ENCODE measurements at regions not wholly inside any gene's neighbourhood (a gene's known extent, or its start where the extent isn't known, plus 50 kb on each side); places are given as distances from the start of the nearest gene placed in this dataset.
A peak's percentile ranks its signal among the peaks of the same experiment; 100 is the strongest.

DNA sequence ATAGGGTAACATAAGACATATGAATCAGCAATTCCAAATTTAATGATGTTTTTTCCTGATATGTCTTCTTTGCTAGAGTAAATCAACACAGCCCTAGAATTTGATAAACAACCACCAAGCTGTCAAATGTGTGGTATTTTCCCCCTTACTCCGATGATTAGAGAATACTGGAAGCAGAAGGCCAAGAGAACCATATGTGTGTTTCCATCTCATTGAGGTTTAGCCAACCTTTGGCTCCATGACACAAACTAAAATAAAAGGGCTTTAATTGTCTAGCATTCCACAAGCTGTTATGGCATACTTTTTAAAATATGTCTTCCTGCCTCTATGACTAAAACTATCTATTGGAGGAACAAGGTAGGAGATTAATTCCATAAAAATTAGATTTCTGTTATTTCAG, 1222.4 kb upstream of the AGA start:
- H3K4ac ChIP-seq (ENCODE audit: low read depth in 1 of 2, low read length in 2 of 2): no peak overlapping the region
- no peak overlapping the region for H2BK5ac ChIP-seq (ENCODE audit: low read depth, low read length, poor library complexity, severe bottlenecking)
- no peak overlapping the region for H4K8ac ChIP-seq (ENCODE audit: low read length)
- H3K9me3 ChIP-seq (ENCODE audit: control insufficient read depth, low read length): peaks cover 40% of the 10 kb centered on the region
- H3K27me3 ChIP-seq (ENCODE audit: control insufficient read depth in 1 of 2, insufficient read depth in 1 of 2, low read length in 2 of 2): no peaks in the 10 kb centered on the region
- no peak overlapping the region for H3K4me2 ChIP-seq (ENCODE audit: low read length, poor library complexity, severe bottlenecking)
- H3K79me1 ChIP-seq (replicated peaks; ENCODE audit: low read length, poor library complexity, severe bottlenecking): no peaks in the 10 kb centered on the region
- no peak overlapping the region for H2BK120ac ChIP-seq (ENCODE audit: low read depth, low read length)
- H4K91ac ChIP-seq (ENCODE audit: low read length): no peak overlapping the region
- no peak overlapping the region for H3K23ac ChIP-seq (ENCODE audit: low read length in 2 of 2)
- DNase-seq: no peak
- H3K4me3 ChIP-seq (ENCODE audit: insufficient read depth in 1 of 2, low read depth in 1 of 2, low read length in 2 of 2): no peak overlapping the region
- H2BK12ac ChIP-seq (ENCODE audit: low read length in 2 of 2): no peak overlapping the region
- H3K9ac ChIP-seq (ENCODE audit: low read length): no peak overlapping the region
- no peak overlapping the region for H2AK5ac ChIP-seq (ENCODE audit: low read length, severe bottlenecking)
- no peaks in the 10 kb centered on the region for H3K36me3 ChIP-seq (ENCODE audit: control insufficient read depth in 1 of 2, insufficient read depth in 2 of 2, low read depth in 1 of 2, low read length in 2 of 2)
- no peaks in the 10 kb centered on the region for H3K4me1 ChIP-seq (ENCODE audit: control insufficient read depth, insufficient read depth, low read depth, low read length)
- no peak overlapping the region for H3K14ac ChIP-seq (ENCODE audit: low read length in 2 of 2)
- no peak overlapping the region for H3K18ac ChIP-seq (ENCODE audit: low read depth in 1 of 2, low read length in 2 of 2)
- whole genome bisulfite sequencing: 92% methylated on average over 1 of the region's 1 CpG
- no peak overlapping the region for H3K27ac ChIP-seq (ENCODE audit: low read length, poor library complexity, severe bottlenecking)
- H2AFZ ChIP-seq (ENCODE audit: low read depth, low read length): no peak overlapping the region
- H2BK15ac ChIP-seq (ENCODE audit: low read depth, poor library complexity, severe bottlenecking): no peak overlapping the region

DNA sequence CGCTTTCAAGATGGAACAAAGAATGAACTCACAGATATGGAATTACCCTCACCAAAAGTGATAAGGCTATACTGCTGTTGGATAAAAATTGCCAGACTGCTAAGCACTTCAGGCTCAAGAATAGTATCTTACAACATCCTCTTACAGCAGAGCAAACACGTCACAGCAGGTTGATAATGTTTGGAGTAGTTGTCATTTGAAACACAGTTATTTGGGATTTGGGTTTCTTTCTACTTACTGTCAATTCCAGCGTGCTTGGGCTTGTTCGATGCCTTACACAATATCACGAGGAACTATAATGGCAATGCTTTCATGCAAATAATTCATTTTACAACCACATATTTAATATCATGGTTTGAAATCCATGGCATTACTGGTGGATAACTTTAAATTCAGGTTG, 1223.7 kb upstream of the AGA start:
- no peak overlapping the region for H3K9ac ChIP-seq (ENCODE audit: low read length)
- H4K91ac ChIP-seq (ENCODE audit: low read length): no peak overlapping the region
- 95% methylated on average over 4 of the region's 5 CpGs for WGBS
- H3K23ac ChIP-seq (ENCODE audit: low read length in 2 of 2): no peak overlapping the region
- no peak overlapping the region for H2BK120ac ChIP-seq (ENCODE audit: low read depth, low read length)
- no peak overlapping the region for H3K14ac ChIP-seq (ENCODE audit: low read length in 2 of 2)
- no peak overlapping the region for H3K4ac ChIP-seq (ENCODE audit: low read depth in 1 of 2, low read length in 2 of 2)
- no peak overlapping the region for H3K4me3 ChIP-seq (ENCODE audit: insufficient read depth in 1 of 2, low read depth in 1 of 2, low read length in 2 of 2)
- no peaks in the 10 kb centered on the region for H3K27me3 ChIP-seq (ENCODE audit: control insufficient read depth in 1 of 2, insufficient read depth in 1 of 2, low read length in 2 of 2)
- no peaks in the 10 kb centered on the region for H3K36me3 ChIP-seq (ENCODE audit: control insufficient read depth in 1 of 2, insufficient read depth in 2 of 2, low read depth in 1 of 2, low read length in 2 of 2)
- no peaks in the 10 kb centered on the region for H3K79me1 ChIP-seq (replicated peaks; ENCODE audit: low read length, poor library complexity, severe bottlenecking)
- H2BK15ac ChIP-seq (ENCODE audit: low read depth, poor library complexity, severe bottlenecking): no peak overlapping the region
- no peak overlapping the region for H3K4me2 ChIP-seq (ENCODE audit: low read length, poor library complexity, severe bottlenecking)
- H3K4me1 ChIP-seq (ENCODE audit: control insufficient read depth, insufficient read depth, low read depth, low read length): no peaks in the 10 kb centered on the region
- no peak overlapping the region for H3K18ac ChIP-seq (ENCODE audit: low read depth in 1 of 2, low read length in 2 of 2)
- H3K27ac ChIP-seq (ENCODE audit: low read length, poor library complexity, severe bottlenecking): no peak overlapping the region
- H2AFZ ChIP-seq (ENCODE audit: low read depth, low read length): no peak overlapping the region
- no peak overlapping the region for H2BK12ac ChIP-seq (ENCODE audit: low read length in 2 of 2)
- H3K9me3 ChIP-seq (ENCODE audit: control insufficient read depth, low read length): peaks cover 44% of the 10 kb centered on the region
- H2BK5ac ChIP-seq (ENCODE audit: low read depth, low read length, poor library complexity, severe bottlenecking): no peak overlapping the region
- H4K8ac ChIP-seq (ENCODE audit: low read length): no peak overlapping the region
- H2AK5ac ChIP-seq (ENCODE audit: low read length, severe bottlenecking): no peak overlapping the region
- no peak for DNase-seq

DNA sequence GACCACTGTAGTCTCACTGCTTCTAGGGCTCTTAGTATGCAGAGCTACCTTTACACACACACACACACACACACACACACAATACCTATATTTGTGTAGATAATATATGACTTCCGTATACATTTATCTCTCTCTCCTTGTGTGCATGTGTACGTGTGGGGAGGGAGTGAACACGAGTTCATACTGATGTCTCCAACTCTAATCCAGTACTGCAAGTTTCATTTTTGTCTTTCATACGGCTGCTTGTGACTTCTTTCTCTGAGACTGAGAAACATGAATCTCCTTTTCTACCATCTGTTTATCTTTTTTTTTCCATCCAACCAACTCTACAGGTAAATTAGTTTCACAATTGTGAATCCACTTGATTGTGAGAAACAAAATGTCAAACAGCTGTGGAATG, 1229.5 kb upstream of the AGA start:
- 92% methylated on average over 4 of the region's 4 CpGs for WGBS
- no peak for DNase-seq

DNA sequence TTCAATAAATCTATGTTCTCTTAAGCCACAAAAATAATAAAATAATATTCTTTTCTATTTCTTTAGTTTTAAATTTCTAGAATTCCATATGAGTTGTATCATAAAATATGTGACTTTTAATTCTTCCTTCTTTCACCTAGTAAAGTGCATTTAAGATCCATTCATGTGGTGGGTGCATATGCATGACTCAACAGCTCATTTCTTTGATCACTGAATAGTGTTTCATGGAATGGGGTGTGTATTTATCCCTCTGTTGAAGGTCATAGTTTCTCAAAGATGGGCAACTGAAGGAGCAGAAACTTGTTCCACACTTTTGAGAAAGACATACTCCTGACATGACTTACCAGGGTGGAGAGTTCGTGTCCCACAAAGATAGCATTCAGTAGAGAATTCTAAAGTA, 1230.3 kb upstream of the AGA start:
- no peak overlapping the region for H3K4me3 ChIP-seq (ENCODE audit: insufficient read depth in 1 of 2, low read depth in 1 of 2, low read length in 2 of 2)
- no peaks in the 10 kb centered on the region for H3K27me3 ChIP-seq (ENCODE audit: control insufficient read depth in 1 of 2, insufficient read depth in 1 of 2, low read length in 2 of 2)
- no peaks in the 10 kb centered on the region for H3K36me3 ChIP-seq (ENCODE audit: control insufficient read depth in 1 of 2, insufficient read depth in 2 of 2, low read depth in 1 of 2, low read length in 2 of 2)
- H2BK12ac ChIP-seq (ENCODE audit: low read length in 2 of 2): no peak overlapping the region
- no peak overlapping the region for H2BK15ac ChIP-seq (ENCODE audit: low read depth, poor library complexity, severe bottlenecking)
- no peak overlapping the region for H3K14ac ChIP-seq (ENCODE audit: low read length in 2 of 2)
- no peak overlapping the region for H2AK5ac ChIP-seq (ENCODE audit: low read length, severe bottlenecking)
- H2BK120ac ChIP-seq (ENCODE audit: low read depth, low read length): no peak overlapping the region
- H3K4ac ChIP-seq (ENCODE audit: low read depth in 1 of 2, low read length in 2 of 2): no peak overlapping the region
- H3K4me2 ChIP-seq (ENCODE audit: low read length, poor library complexity, severe bottlenecking): no peak overlapping the region
- no peak overlapping the region for H3K27ac ChIP-seq (ENCODE audit: low read length, poor library complexity, severe bottlenecking)
- no peak overlapping the region for H3K9ac ChIP-seq (ENCODE audit: low read length)
- no peak overlapping the region for H2BK5ac ChIP-seq (ENCODE audit: low read depth, low read length, poor library complexity, severe bottlenecking)
- H3K18ac ChIP-seq (ENCODE audit: low read depth in 1 of 2, low read length in 2 of 2): no peak overlapping the region
- no peak overlapping the region for H3K23ac ChIP-seq (ENCODE audit: low read length in 2 of 2)
- H4K8ac ChIP-seq (ENCODE audit: low read length): no peak overlapping the region
- no peaks in the 10 kb centered on the region for H3K4me1 ChIP-seq (ENCODE audit: control insufficient read depth, insufficient read depth, low read depth, low read length)
- no peak overlapping the region for H4K91ac ChIP-seq (ENCODE audit: low read length)
- no CpG with 5 or more reads among the region's 1 CpG for WGBS
- no peaks in the 10 kb centered on the region for H3K79me1 ChIP-seq (replicated peaks; ENCODE audit: low read length, poor library complexity, severe bottlenecking)
- no peak for DNase-seq
- H2AFZ ChIP-seq (ENCODE audit: low read depth, low read length): no peak overlapping the region
- H3K9me3 ChIP-seq (ENCODE audit: control insufficient read depth, low read length): peaks cover 38% of the 10 kb centered on the region

More for the DNA sequence above, 1229.5 kb upstream of the AGA start:
- no peaks in the 10 kb centered on the region for H3K36me3 ChIP-seq (ENCODE audit: control insufficient read depth in 1 of 2, insufficient read depth in 2 of 2, low read depth in 1 of 2, low read length in 2 of 2)
- no peak overlapping the region for H3K27ac ChIP-seq (ENCODE audit: low read length, poor library complexity, severe bottlenecking)
- no peak overlapping the region for H3K4me2 ChIP-seq (ENCODE audit: low read length, poor library complexity, severe bottlenecking)
- no peaks in the 10 kb centered on the region for H3K27me3 ChIP-seq (ENCODE audit: control insufficient read depth in 1 of 2, insufficient read depth in 1 of 2, low read length in 2 of 2)
- H3K14ac ChIP-seq (ENCODE audit: low read length in 2 of 2): no peak overlapping the region
- H3K79me1 ChIP-seq (replicated peaks; ENCODE audit: low read length, poor library complexity, severe bottlenecking): no peaks in the 10 kb centered on the region
- H3K4ac ChIP-seq (ENCODE audit: low read depth in 1 of 2, low read length in 2 of 2): no peak overlapping the region
- no peak overlapping the region for H4K91ac ChIP-seq (ENCODE audit: low read length)
- H3K4me1 ChIP-seq (ENCODE audit: control insufficient read depth, insufficient read depth, low read depth, low read length): no peaks in the 10 kb centered on the region
- no peak overlapping the region for H3K4me3 ChIP-seq (ENCODE audit: insufficient read depth in 1 of 2, low read depth in 1 of 2, low read length in 2 of 2)
- no peak overlapping the region for H2BK15ac ChIP-seq (ENCODE audit: low read depth, poor library complexity, severe bottlenecking)
- no peak overlapping the region for H3K23ac ChIP-seq (ENCODE audit: low read length in 2 of 2)
- peaks cover 40% of the 10 kb centered on the region for H3K9me3 ChIP-seq (ENCODE audit: control insufficient read depth, low read length)
- no peak overlapping the region for H2AFZ ChIP-seq (ENCODE audit: low read depth, low read length)
- H3K9ac ChIP-seq (ENCODE audit: low read length): no peak overlapping the region
- no peak overlapping the region for H2AK5ac ChIP-seq (ENCODE audit: low read length, severe bottlenecking)
- H2BK5ac ChIP-seq (ENCODE audit: low read depth, low read length, poor library complexity, severe bottlenecking): peak overlapping the region; percentile 89
- H3K18ac ChIP-seq (ENCODE audit: low read depth in 1 of 2, low read length in 2 of 2): no peak overlapping the region
- no peak overlapping the region for H4K8ac ChIP-seq (ENCODE audit: low read length)
- H2BK12ac ChIP-seq (ENCODE audit: low read length in 2 of 2): no peak overlapping the region
- no peak overlapping the region for H2BK120ac ChIP-seq (ENCODE audit: low read depth, low read length)

Data from mesenchymal stem cell (in vitro differentiated cells and primary cell).